OCI-LY3 (cell line): ENCODE measurements at regions not wholly inside any gene's neighbourhood (a gene's known extent, or its start where the extent isn't known, plus 50 kb on each side); places are given as distances from the start of the nearest gene placed in this dataset.
A peak's percentile ranks its signal among the peaks of the same experiment; 100 is the strongest.

Source experiments
- H2AFZ ChIP-seq: fragments of 200-600, 300-600 bp; shearing (Covaris generic); 2 replicates; pipeline ENCODE4 v1.6.0; 2014; ENCODE audit warnings: antibody characterized with exemption, low read depth, low read length
- H3K27ac ChIP-seq: fragments of 200-600, 300-600 bp; sonication (generic); 2 replicates; pipeline ENCODE4 v1.5.1; 2014; ENCODE audit warnings: mild to moderate bottlenecking, low read length, moderate library complexity, mixed read lengths
- H3K27me3 ChIP-seq: fragments of 200-600, 300-600 bp; sonication (generic); 2 replicates; pipeline ENCODE4 v1.6.1; 2014; ENCODE audit warnings: low read depth, low read length, mixed read lengths
- H3K36me3 ChIP-seq: fragments of 200-600, 300-600 bp; sonication (generic); replicated peaks from 2 replicates; pipeline ENCODE3; 2014; ENCODE audit warnings: low read depth, low read length, mixed read lengths
- H3K4me1 ChIP-seq: fragments of 300-600, 200-600 bp; sonication (generic); 2 replicates; pipeline ENCODE4 v1.6.1; 2014; ENCODE audit warnings: low read length, mixed read lengths
- H3K4me2 ChIP-seq: fragments of 200-600, 300-600 bp; sonication (generic); 2 replicates; pipeline ENCODE4 v1.6.1; 2014; ENCODE audit warnings: low read length, mixed read lengths
- H3K4me3 ChIP-seq: fragments of 300-600, 200-600 bp; sonication (generic); 2 replicates; pipeline ENCODE4 v1.5.1; 2014; ENCODE audit warnings: antibody characterized with exemption, mild to moderate bottlenecking, low read length, moderate library complexity
- H3K79me2 ChIP-seq: fragments of 300-600, 200-600 bp; shearing (Covaris generic); 2 replicates; pipeline ENCODE4 v1.6.1; 2014; ENCODE audit warnings: mild to moderate bottlenecking, low read length, mixed read lengths
- H3K9ac ChIP-seq: fragments of 300-600, 200-600 bp; shearing (Covaris generic); 2 replicates; pipeline ENCODE4 v1.6.0; 2014; ENCODE audit warnings: mild to moderate bottlenecking, low read length, moderate library complexity
- H3K9me3 ChIP-seq: fragments of 200-600, 300-600 bp; shearing (Covaris generic); 2 replicates; pipeline ENCODE4 v1.6.1; 2014; ENCODE audit warnings: low read length, mixed read lengths; ENCODE audit not compliant: insufficient read depth
- H4K20me1 ChIP-seq: fragments of 200-600, 300-600 bp; sonication (generic); 2 replicates; pipeline ENCODE4 v1.6.1; 2016; ENCODE audit warnings: low read length, mixed read lengths; ENCODE audit not compliant: insufficient read depth
- CTCF ChIP-seq: fragments of 200-600, 300-600 bp; sonication (generic); IDR thresholded peaks from 2 replicates; pipeline ENCODE4 v1.5.1; 2014; ENCODE audit warnings: antibody characterized with exemption, low read length, low read depth
- EZH2phosphoT487 ChIP-seq: fragments of 200-600 bp; shearing (Covaris generic); IDR thresholded peaks from 2 replicates; pipeline ENCODE4 v1.6.1; 2018; ENCODE audit warnings: antibody characterized with exemption, mixed run types, low read depth

GRCh38 chr9:11443631-11444030 lies 830.8 kb upstream of the PTPRD start:
- Histone ChIP-seq H2AFZ (no peak overlapping the region), H3K27me3 (no peaks in the 10 kb centered on the region), H3K4me2 (no peak overlapping the region), H3K36me3 (no peaks in the 10 kb centered on the region), H3K9me3 (no peaks in the 10 kb centered on the region), H4K20me1 (no peaks in the 10 kb centered on the region), H3K79me2 (no peaks in the 10 kb centered on the region), H3K4me3 (no peak overlapping the region), H3K4me1 (no peaks in the 10 kb centered on the region), H3K9ac (no peak overlapping the region), H3K27ac (no peak overlapping the region)
- TF ChIP-seq EZH2phosphoT487 (no peak), CTCF (no peak)

- Histone ChIP-seq H3K36me3 (no peaks in the 10 kb centered on the region), H3K4me3 (no peak overlapping the region), H3K9me3 (no peaks in the 10 kb centered on the region), H3K4me1 (no peaks in the 10 kb centered on the region), H3K79me2 (no peaks in the 10 kb centered on the region), H3K4me2 (no peak overlapping the region), H4K20me1 (no peaks in the 10 kb centered on the region), H3K27ac (no peak overlapping the region), H2AFZ (peak overlapping the region; percentile 57; the same call in 1 of the 2 replicates), H3K9ac (no peak overlapping the region), H3K27me3 (no peaks in the 10 kb centered on the region)
- TF ChIP-seq CTCF = no peak
- TF ChIP-seq EZH2phosphoT487 = no peak
Measured at GRCh38 chr9:11457825-11458790, 845.3 kb upstream of the PTPRD start.

DNA sequence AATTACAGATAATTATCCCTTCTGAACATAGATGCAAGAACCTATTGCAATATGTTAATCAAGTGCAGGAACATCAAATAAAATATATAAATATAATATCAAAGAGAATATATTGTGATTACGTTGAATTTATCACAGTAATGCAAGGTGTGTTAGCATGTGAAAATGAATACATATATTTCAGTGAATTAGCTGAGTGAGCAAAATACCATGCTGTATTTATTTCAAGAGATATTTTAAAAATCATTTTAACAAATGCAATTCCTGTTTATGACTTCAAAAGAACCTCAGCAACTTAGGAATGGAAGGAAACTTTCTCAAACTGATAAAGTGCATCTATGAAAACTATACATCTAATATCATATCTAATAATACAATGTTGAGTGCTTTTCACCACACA lies 856.9 kb upstream of the PTPRD start:
- H3K4me2 ChIP-seq = no peak overlapping the region
- H3K27me3 ChIP-seq = no peaks in the 10 kb centered on the region
- no peaks in the 10 kb centered on the region for H3K79me2 ChIP-seq
- H3K4me3 ChIP-seq = no peak overlapping the region
- TF ChIP-seq CTCF (no peak), EZH2phosphoT487 (no peak)
- no peaks in the 10 kb centered on the region for H3K36me3 ChIP-seq
- H3K4me1 ChIP-seq = no peaks in the 10 kb centered on the region
- no peak overlapping the region for H2AFZ ChIP-seq
- no peaks in the 10 kb centered on the region for H4K20me1 ChIP-seq
- H3K9me3 ChIP-seq = no peaks in the 10 kb centered on the region
- H3K9ac ChIP-seq = no peak overlapping the region
- H3K27ac ChIP-seq = no peak overlapping the region

DNA sequence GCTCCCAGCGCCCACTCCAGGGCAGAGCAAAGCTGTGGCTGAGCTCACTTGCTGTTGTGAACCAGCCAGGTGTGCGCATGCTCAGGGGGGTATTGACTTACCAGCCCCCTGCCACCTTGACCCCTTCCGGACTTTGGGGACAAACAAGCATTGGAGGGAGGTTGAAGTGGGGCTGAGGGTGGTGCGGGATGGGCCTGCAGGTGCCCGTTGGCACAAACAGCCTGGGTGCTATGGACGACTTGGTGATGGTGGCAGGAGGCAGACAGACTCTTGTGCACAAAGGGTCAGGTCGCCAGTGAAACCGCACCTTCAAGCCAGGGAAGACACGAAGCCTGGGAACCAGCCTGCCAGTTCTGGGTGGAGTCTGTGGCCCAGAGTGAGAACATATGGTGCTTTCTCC lies 858.5 kb upstream of the PTPRD start:
- Histone ChIP-seq H3K4me1 (no peaks in the 10 kb centered on the region), H3K27me3 (no peaks in the 10 kb centered on the region), H3K9me3 (no peaks in the 10 kb centered on the region), H2AFZ (no peak overlapping the region), H3K9ac (no peak overlapping the region), H3K4me2 (no peak overlapping the region), H3K79me2 (no peaks in the 10 kb centered on the region), H3K36me3 (no peaks in the 10 kb centered on the region), H4K20me1 (no peaks in the 10 kb centered on the region), H3K27ac (no peak overlapping the region), H3K4me3 (no peak overlapping the region)
- TF ChIP-seq CTCF = no peak
- no peak for TF ChIP-seq EZH2phosphoT487
